Calu3 (cell line): ENCODE measurements at regions not wholly inside any gene's neighbourhood (a gene's known extent, or its start where the extent isn't known, plus 50 kb on each side); places are given as distances from the start of the nearest gene placed in this dataset.

ENCODE experiments used
- BruUV-seq: library from RNA; stranded (reverse); fragments of 400-500 nt; replicated peaks from 2 replicates; lab custom pipeline; 2021; lab: Mats Ljungman, UMichigan
- CTCF ChIA-PET: fragments of 300-600 bp; sonication (Branson Sonifier 250); formaldehyde crosslinking; loops from one replicate; lab custom pipeline; 2022; ENCODE audit warnings: antibody characterized with exemption; lab: Charles Lee
- DNase-seq: peaks from one replicate; pipeline ENCODE4 v3.0.0; 2022
- H3K27ac Mint-ChIP-seq: one replicate; pipeline ENCODE4 v1.8.0; 2022; ENCODE audit warnings: mixed read lengths; ENCODE audit not compliant: unreplicated experiment
- H3K27me3 Mint-ChIP-seq: one replicate; pipeline ENCODE4 v1.8.0; 2022; ENCODE audit warnings: mixed read lengths; ENCODE audit not compliant: unreplicated experiment
- H3K36me3 Mint-ChIP-seq: one replicate; pipeline ENCODE4 v1.8.0; 2022; ENCODE audit warnings: mild to moderate bottlenecking, moderate library complexity, mixed read lengths; ENCODE audit not compliant: insufficient read depth, unreplicated experiment
- H3K4me1 Mint-ChIP-seq: one replicate; pipeline ENCODE4 v1.8.0; 2022; ENCODE audit warnings: mild to moderate bottlenecking, low read depth, mixed read lengths; ENCODE audit not compliant: unreplicated experiment
- H3K4me3 Mint-ChIP-seq: one replicate; pipeline ENCODE4 v1.8.0; 2022; ENCODE audit warnings: mild to moderate bottlenecking, low read depth, moderate library complexity, mixed read lengths; ENCODE audit not compliant: unreplicated experiment
- H3K9me3 Mint-ChIP-seq: one replicate; pipeline ENCODE4 v1.8.0; 2022; ENCODE audit warnings: low read depth, mixed read lengths; ENCODE audit not compliant: unreplicated experiment
- CTCF ChIP-seq: fragments of 200-600 bp; IDR thresholded peaks from one replicate; pipeline ENCODE4 v1.8.0; 2022; ENCODE audit warnings: antibody characterized with exemption; ENCODE audit not compliant: unreplicated experiment
- intact Hi-C: fragments of 100-400 bp; cut with micrococcal nuclease; formaldehyde crosslinking; loops from one replicate; pipeline ENCODE4 v1.10.0; 2022; ENCODE audit not compliant: unreplicated experiment

DNA sequence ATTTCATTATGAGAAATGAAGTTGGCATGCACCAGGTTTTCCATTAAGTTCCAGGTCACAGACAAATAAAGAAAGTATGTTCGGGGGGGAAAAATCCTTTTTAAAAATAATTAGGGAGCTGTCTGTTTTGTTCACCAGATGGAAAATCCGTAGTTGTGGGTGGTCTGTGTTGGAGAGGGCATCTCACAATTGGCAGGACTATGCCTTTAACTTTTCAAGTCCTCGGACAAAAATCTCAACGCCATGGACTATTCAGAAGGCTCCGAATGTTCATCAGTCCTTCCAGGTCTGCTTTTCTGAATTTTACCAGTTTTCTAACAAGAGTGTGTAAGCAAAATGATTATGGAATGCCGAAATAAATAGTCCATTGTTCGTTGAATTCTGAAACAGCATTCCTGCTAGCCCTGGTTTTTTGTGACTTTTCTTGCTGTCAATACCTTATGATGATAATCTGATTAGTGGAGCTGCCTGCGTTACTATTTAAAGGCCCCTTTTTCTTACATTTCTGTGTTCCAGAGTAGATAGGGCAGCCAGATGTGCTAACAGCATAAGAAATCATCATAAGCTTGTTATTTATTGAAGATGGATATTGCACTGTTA lies 146.9 kb downstream of the TM9SF2 start:
- CTCF ChIA-PET, result no interaction called here
- BruUV-seq, result no TSS peak
- H3K4me1 Mint-ChIP-seq, result no peaks in the 10 kb centered on the region

DNA sequence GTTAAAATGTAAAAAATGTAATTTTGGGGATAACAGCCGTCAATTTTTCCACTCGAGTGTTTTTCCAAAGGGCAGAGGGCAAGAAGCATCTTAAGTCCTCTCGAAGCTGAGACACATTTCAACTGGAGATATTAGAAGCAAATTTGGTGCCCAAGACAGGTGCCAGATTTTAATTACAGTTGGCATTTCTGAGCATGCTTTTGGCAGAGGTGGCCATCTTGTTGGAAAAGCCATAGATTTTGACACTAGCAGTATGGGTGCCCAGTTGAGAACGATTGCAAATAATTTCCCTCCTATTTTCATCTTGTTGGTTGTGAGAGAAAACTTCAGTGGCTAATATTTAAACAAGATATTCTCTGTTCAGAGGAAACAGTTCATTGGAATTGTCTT lies 146.3 kb downstream of the TM9SF2 start:
- no peaks in the 10 kb centered on the region for H3K4me1 Mint-ChIP-seq
- CTCF ChIA-PET, result no interaction called here
- no peak for DNase-seq
- no peak overlapping the region for H3K4me3 Mint-ChIP-seq
- no peaks in the 10 kb centered on the region for H3K27me3 Mint-ChIP-seq
- no TSS peak for BruUV-seq
- no peaks in the 10 kb centered on the region for H3K9me3 Mint-ChIP-seq
- no peak overlapping the region for H3K27ac Mint-ChIP-seq
- H3K36me3 Mint-ChIP-seq, result no peaks in the 10 kb centered on the region
- TF ChIP-seq CTCF, result no peak
- intact Hi-C loops, result no loop called here

More for the DNA sequence above, 146.9 kb downstream of the TM9SF2 start:
- no peak for DNase-seq
- Mint-ChIP-seq H3K36me3 (no peaks in the 10 kb centered on the region), H3K27ac (no peak overlapping the region), H3K9me3 (no peaks in the 10 kb centered on the region), H3K4me3 (no peak overlapping the region), H3K27me3 (no peaks in the 10 kb centered on the region)
- intact Hi-C loops, result no loop called here
- no peak for TF ChIP-seq CTCF

GRCh38 chr13:99646866-99647595 lies 145.8 kb downstream of the TM9SF2 start:
- Mint-ChIP-seq H3K4me3 (no peak overlapping the region), H3K27me3 (no peaks in the 10 kb centered on the region), H3K9me3 (no peaks in the 10 kb centered on the region), H3K27ac (no peak overlapping the region), H3K4me1 (no peaks in the 10 kb centered on the region), H3K36me3 (no peaks in the 10 kb centered on the region)
- no peak for DNase-seq
- CTCF ChIA-PET, result no interaction called here
- intact Hi-C loops, result no loop called here
- no peak for TF ChIP-seq CTCF
- no TSS peak for BruUV-seq

GRCh38 chr13:99642841-99643240 lies 141.6 kb downstream of the TM9SF2 start:
- no peaks in the 10 kb centered on the region for H3K36me3 Mint-ChIP-seq
- no peak for DNase-seq
- H3K27ac Mint-ChIP-seq, result no peak overlapping the region
- no peaks in the 10 kb centered on the region for H3K27me3 Mint-ChIP-seq
- no peak for TF ChIP-seq CTCF
- no peaks in the 10 kb centered on the region for H3K4me1 Mint-ChIP-seq
- no peaks in the 10 kb centered on the region for H3K9me3 Mint-ChIP-seq
- intact Hi-C loops, result no loop called here
- BruUV-seq, result no TSS peak
- CTCF ChIA-PET, result no interaction called here
- no peak overlapping the region for H3K4me3 Mint-ChIP-seq
